ENCODE measurements at regions not wholly inside any gene's neighbourhood (a gene's known extent, or its start where the extent isn't known, plus 50 kb on each side); places are given as distances from the start of the nearest gene placed in this dataset.

DNA sequence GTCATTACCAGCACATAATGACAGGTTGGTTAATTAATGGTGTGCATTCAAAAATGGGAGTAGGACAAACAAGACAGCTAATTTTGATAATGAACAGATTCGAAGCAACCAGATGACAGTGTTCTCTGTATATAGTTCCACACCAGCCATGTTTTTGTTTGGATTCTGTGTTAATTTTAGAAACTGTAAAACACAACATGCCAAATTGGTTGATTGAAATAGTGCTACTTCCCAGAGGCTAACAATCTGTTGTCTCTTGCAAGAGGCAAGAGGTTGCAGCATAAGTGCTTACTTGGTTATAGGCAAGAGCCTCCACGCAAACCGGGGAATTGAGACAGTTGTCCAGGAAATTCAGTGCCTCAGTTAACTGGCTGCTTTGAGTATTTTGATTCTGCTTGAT is 170.2 kb upstream of the HABP2 start:
- TF ChIP-seq, protein P1, sequence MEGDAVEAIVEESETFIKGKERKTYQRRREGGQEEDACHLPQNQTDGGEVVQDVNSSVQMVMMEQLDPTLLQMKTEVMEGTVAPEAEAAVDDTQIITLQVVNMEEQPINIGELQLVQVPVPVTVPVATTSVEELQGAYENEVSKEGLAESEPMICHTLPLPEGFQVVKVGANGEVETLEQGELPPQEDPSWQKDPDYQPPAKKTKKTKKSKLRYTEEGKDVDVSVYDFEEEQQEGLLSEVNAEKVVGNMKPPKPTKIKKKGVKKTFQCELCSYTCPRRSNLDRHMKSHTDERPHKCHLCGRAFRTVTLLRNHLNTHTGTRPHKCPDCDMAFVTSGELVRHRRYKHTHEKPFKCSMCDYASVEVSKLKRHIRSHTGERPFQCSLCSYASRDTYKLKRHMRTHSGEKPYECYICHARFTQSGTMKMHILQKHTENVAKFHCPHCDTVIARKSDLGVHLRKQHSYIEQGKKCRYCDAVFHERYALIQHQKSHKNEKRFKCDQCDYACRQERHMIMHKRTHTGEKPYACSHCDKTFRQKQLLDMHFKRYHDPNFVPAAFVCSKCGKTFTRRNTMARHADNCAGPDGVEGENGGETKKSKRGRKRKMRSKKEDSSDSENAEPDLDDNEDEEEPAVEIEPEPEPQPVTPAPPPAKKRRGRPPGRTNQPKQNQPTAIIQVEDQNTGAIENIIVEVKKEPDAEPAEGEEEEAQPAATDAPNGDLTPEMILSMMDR (conservative IDR thresholded peaks at IDR 0.05), result no peak
- H3K4me1 ChIP-seq (ENCODE audit: control insufficient read depth, insufficient read depth, low read length), result peaks cover 2% of the 10 kb centered on the region
- H3K27ac ChIP-seq (ENCODE audit: low read depth, low read length), result no peak overlapping the region
- H3K4me1 Mint-ChIP-seq, result peaks cover 23% of the 10 kb centered on the region
- 98 to 100% methylated on average over 3 of the region's 3 CpGs for WGBS, 2 experiments (ENCODE audit: insufficient coverage in 1 of 2, insufficient read length in 1 of 2)
- H3K9ac ChIP-seq (ENCODE audit: extremely low read depth, low read length, poor library complexity, severe bottlenecking), result no peak overlapping the region
- peaks cover 5% of the 10 kb centered on the region for H3K27me3 ChIP-seq (ENCODE audit: control insufficient read depth, insufficient read depth, low read length, poor library complexity, severe bottlenecking)
- no peaks in the 10 kb centered on the region for H3K36me3 ChIP-seq (ENCODE audit: control insufficient read depth, insufficient read depth, low read length)
- DNase-seq, result no peak
- no peak overlapping the region for H3K4me3 ChIP-seq (ENCODE audit: low read length)
- no peaks in the 10 kb centered on the region for H3K9me3 Mint-ChIP-seq
- H3K4me3 Mint-ChIP-seq, result no peak overlapping the region
- H3K9me3 ChIP-seq (ENCODE audit: control insufficient read depth, low read length), result no peaks in the 10 kb centered on the region
- H3K27me3 Mint-ChIP-seq (ENCODE audit: insufficient read depth), result peaks cover 9% of the 10 kb centered on the region
- no peak overlapping the region for H3K27ac Mint-ChIP-seq
- H3K36me3 Mint-ChIP-seq (ENCODE audit: low read depth), result no peaks in the 10 kb centered on the region

DNA sequence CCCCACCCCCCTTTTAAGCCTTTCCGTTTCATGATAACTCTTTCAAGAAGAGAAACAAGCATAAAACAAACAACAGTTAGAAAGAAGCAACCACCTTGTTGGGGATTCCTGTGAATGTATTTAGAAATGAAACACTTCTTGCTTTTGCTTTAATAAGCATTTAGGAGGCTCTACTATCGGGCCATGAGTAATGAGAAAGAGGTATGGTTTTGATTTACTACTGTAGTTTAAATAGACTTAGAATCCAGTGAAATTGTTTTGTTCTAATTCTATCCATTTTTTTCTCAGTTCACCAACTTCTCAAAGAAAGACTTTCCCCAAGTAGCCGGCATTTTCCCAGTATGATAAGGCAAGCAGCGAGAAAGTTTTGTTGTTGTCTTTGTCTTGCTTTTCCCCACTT is 168.7 kb upstream of the HABP2 start:
- Mint-ChIP-seq H3K9me3 (no peaks in the 10 kb centered on the region), H3K27ac (no peak overlapping the region), H3K36me3 (ENCODE audit: low read depth) (no peaks in the 10 kb centered on the region), H3K4me1 (peaks cover 23% of the 10 kb centered on the region), H3K27me3 (ENCODE audit: insufficient read depth) (peaks cover 5% of the 10 kb centered on the region), H3K4me3 (no peak overlapping the region)
- H3K4me3 ChIP-seq (ENCODE audit: low read length), result no peak overlapping the region
- H3K36me3 ChIP-seq (ENCODE audit: control insufficient read depth, insufficient read depth, low read length), result no peaks in the 10 kb centered on the region
- no peak overlapping the region for H3K9ac ChIP-seq (ENCODE audit: extremely low read depth, low read length, poor library complexity, severe bottlenecking)
- H3K4me1 ChIP-seq (ENCODE audit: control insufficient read depth, insufficient read depth, low read length), result peaks cover 2% of the 10 kb centered on the region
- no peak overlapping the region for H3K27ac ChIP-seq (ENCODE audit: low read depth, low read length)
- TF ChIP-seq, protein P1 (conservative IDR thresholded peaks at IDR 0.05), result no peak
- H3K27me3 ChIP-seq (ENCODE audit: control insufficient read depth, insufficient read depth, low read length, poor library complexity, severe bottlenecking), result peaks cover 5% of the 10 kb centered on the region
- no peak for DNase-seq
- no peaks in the 10 kb centered on the region for H3K9me3 ChIP-seq (ENCODE audit: control insufficient read depth, low read length)
- 73% methylated on average over 4 of the region's 4 CpGs; no CpG with 5 or more reads in 1 of the 2 experiments for WGBS, 2 experiments (ENCODE audit: insufficient coverage in 1 of 2, insufficient read length in 1 of 2)

DNA sequence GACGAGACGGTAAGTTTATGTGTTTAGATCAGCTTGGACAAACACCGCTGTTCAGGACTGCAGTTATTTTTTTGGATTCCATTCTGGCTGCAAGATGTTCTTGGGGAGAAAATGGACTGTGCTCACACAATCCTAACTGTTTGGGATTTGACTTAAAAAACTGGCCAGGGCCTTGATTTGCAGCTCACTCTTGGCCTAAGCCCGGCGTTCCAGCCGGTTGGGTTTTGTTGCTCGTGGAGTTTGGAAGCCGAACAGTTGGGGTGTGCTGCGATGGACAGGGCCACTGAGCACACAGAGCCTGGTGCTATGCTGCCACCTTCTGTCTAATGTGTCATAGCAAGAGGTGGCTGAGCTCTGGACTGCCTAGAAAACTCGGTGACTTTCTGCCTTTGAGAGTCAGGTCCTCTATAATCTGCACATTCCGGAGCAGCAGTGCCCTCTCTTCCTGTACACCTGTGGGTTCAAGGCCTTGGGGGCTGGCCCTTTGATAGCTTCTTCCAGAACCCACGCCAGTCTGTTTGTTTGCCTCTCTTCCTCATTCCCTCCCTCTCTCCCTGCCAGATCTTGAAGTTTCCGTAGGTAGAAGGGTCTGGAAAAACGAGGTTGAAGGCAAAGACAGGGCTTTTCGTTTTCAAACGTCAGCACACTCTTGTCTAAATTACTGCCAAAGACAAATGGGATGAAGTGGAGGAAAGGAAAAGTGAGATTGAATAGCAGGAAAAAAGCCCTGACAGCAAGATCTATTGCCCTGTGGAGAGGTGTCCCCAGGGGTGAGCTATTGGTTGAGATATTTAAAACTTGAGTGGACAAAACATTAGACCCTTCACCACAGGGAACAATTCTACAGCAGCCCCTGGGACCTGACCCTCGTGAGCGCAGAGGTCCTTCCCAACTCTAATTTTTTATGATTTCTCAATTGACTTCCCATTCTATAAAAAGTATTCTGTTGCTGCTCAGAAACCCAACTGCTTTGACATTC is 167.5 kb upstream of the HABP2 start:
- TF ChIP-seq, protein P1 (conservative IDR thresholded peaks at IDR 0.05), result peak; percentile 92
- Mint-ChIP-seq H3K27ac (no peak overlapping the region), H3K4me1 (peaks cover 31% of the 10 kb centered on the region), H3K27me3 (ENCODE audit: insufficient read depth) (peaks cover 5% of the 10 kb centered on the region), H3K9me3 (no peaks in the 10 kb centered on the region), H3K36me3 (ENCODE audit: low read depth) (no peaks in the 10 kb centered on the region), H3K4me3 (no peak overlapping the region)
- no peak overlapping the region for H3K27ac ChIP-seq (ENCODE audit: low read depth, low read length)
- no peak overlapping the region for H3K9ac ChIP-seq (ENCODE audit: extremely low read depth, low read length, poor library complexity, severe bottlenecking)
- H3K36me3 ChIP-seq (ENCODE audit: control insufficient read depth, insufficient read depth, low read length), result no peaks in the 10 kb centered on the region
- peaks cover 9% of the 10 kb centered on the region for H3K4me1 ChIP-seq (ENCODE audit: control insufficient read depth, insufficient read depth, low read length)
- H3K27me3 ChIP-seq (ENCODE audit: control insufficient read depth, insufficient read depth, low read length, poor library complexity, severe bottlenecking), result no peaks in the 10 kb centered on the region
- 44 to 53% methylated on average over 9 to 18 of the region's 18 CpGs for WGBS, 2 experiments (ENCODE audit: insufficient coverage in 1 of 2, insufficient read length in 1 of 2)
- H3K9me3 ChIP-seq (ENCODE audit: control insufficient read depth, low read length), result no peaks in the 10 kb centered on the region
- DNase-seq, result peak; percentile 92
- H3K4me3 ChIP-seq (ENCODE audit: low read length), result no peak overlapping the region
